ENCODE measurements at regions not wholly inside any gene's neighbourhood (a gene's known extent, or its start where the extent isn't known, plus 50 kb on each side); places are given as distances from the start of the nearest gene placed in this dataset.

DNA sequence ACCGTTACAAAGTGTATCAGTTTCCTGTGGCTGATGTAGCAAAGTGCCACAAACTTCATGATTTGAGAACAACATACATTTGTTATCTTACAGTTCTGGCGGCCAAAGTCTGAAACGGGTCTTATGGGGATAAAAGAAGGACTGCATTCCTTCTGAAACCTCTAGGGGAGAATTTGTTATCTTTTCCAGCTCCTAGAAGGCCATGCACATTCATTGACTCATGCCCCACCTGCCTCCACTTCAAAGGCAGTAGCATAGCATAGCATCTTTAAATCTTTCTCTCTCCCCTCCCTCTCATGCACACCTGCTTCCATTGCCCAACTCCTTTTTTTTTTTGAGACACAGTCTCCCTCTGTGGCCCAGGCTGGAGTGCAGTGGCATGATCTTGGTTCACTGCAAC is 190.7 kb upstream of the DYNLRB2 start:
- Histone ChIP-seq H3K9me3 (peaks cover 0 to 4% of the 10 kb centered on the region in 2 donors), H3K27ac (no peak overlapping the region), H3K4me1 (no peaks in the 10 kb centered on the region), H3K27me3 (no peaks in the 10 kb centered on the region), H3K36me3 (no peaks in the 10 kb centered on the region), H3K4me3 (no peak overlapping the region)
- TF ChIP-seq, protein P1, sequence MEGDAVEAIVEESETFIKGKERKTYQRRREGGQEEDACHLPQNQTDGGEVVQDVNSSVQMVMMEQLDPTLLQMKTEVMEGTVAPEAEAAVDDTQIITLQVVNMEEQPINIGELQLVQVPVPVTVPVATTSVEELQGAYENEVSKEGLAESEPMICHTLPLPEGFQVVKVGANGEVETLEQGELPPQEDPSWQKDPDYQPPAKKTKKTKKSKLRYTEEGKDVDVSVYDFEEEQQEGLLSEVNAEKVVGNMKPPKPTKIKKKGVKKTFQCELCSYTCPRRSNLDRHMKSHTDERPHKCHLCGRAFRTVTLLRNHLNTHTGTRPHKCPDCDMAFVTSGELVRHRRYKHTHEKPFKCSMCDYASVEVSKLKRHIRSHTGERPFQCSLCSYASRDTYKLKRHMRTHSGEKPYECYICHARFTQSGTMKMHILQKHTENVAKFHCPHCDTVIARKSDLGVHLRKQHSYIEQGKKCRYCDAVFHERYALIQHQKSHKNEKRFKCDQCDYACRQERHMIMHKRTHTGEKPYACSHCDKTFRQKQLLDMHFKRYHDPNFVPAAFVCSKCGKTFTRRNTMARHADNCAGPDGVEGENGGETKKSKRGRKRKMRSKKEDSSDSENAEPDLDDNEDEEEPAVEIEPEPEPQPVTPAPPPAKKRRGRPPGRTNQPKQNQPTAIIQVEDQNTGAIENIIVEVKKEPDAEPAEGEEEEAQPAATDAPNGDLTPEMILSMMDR (IDR thresholded peaks at IDR 0.05) = no peak
- ATAC-seq (no peak), DNase-seq (no peak)
- intact Hi-C loops (cut with DNase I) = no loop called here

- peak; percentile 59 for ATAC-seq
- Histone ChIP-seq H3K9me3 (peaks cover 0 to 4% of the 10 kb centered on the region in 2 donors), H3K36me3 (no peaks in the 10 kb centered on the region), H3K27ac (no peak overlapping the region), H3K27me3 (no peaks in the 10 kb centered on the region), H3K4me3 (no peak overlapping the region), H3K4me1 (no peaks in the 10 kb centered on the region)
- intact Hi-C loops (cut with DNase I) = no loop called here
- TF ChIP-seq, protein P1 (IDR thresholded peaks at IDR 0.05) = no peak
- DNase-seq = peak in 3 of 4 donors; percentile 12 to 33 (median 22)
Measured at GRCh38 chr16:80347900-80348299, 192.9 kb upstream of the DYNLRB2 start.

DNA sequence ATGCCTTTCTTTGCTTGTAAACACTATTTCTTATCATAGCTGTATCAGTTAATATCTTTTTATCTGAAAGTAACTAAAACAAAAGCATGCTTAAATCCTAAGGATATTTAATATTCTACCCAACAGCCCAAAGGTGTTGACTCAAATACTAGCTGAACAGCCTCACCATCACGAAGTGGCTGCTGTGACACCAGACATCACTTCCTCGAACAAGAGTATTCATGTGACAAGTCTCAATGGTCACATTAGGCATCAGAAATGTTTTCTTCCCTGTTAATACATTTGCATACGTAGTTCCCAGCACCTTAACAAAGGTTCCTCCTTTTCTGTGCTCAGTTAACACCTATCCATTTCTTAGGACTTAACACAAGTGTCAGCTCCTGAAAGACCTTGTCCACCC is 193.8 kb upstream of the DYNLRB2 start:
- Histone ChIP-seq H3K27ac (no peak overlapping the region), H3K9me3 (peaks cover 0 to 4% of the 10 kb centered on the region in 2 donors), H3K4me3 (no peak overlapping the region), H3K4me1 (no peaks in the 10 kb centered on the region), H3K36me3 (no peaks in the 10 kb centered on the region), H3K27me3 (no peaks in the 10 kb centered on the region)
- DNase-seq (no peak), ATAC-seq (no peak)
- TF ChIP-seq, protein P1 (IDR thresholded peaks at IDR 0.05) = no peak
- intact Hi-C loops (cut with DNase I) = no loop called here

- H3K4me3 ChIP-seq = no peak overlapping the region
- peaks cover 0 to 4% of the 10 kb centered on the region in 2 donors for H3K9me3 ChIP-seq
- H3K4me1 ChIP-seq = no peaks in the 10 kb centered on the region
- no peak overlapping the region for H3K27ac ChIP-seq
- intact Hi-C loops (cut with DNase I) = no loop called here
- DNase-seq = peak in 1 of 4 donors; percentile 10
- no peaks in the 10 kb centered on the region for H3K36me3 ChIP-seq
- TF ChIP-seq, protein P1 (IDR thresholded peaks at IDR 0.05) = no peak
- no peaks in the 10 kb centered on the region for H3K27me3 ChIP-seq
- no peak for ATAC-seq
Measured at GRCh38 chr16:80346111-80346632, 194.6 kb upstream of the DYNLRB2 start.

DNA sequence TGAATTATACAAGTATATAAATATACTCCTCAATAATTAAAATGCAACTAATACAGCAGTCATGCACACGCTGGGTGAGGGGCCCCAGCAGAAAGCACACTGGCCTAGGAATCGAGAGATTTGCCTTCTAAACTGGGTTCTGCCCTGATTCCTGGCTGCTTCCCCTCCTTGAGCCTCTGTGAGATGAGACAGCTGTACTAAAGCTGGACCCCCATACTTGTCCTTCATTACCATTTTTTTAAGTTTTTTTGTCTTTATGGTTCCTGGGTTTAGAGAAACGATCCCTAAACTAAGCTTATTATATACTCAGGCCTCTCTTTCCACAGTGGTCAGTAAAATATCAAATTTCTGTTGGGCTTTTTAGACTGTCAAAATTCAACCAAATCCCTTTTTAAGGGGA is 195.1 kb upstream of the DYNLRB2 start:
- Histone ChIP-seq H3K4me1 (no peaks in the 10 kb centered on the region), H3K36me3 (no peaks in the 10 kb centered on the region), H3K4me3 (no peak overlapping the region), H3K27ac (no peak overlapping the region), H3K27me3 (no peaks in the 10 kb centered on the region), H3K9me3 (peaks cover 0 to 4% of the 10 kb centered on the region in 2 donors)
- ATAC-seq (no peak), DNase-seq (peak in 1 of 4 donors; percentile 5)
- TF ChIP-seq, protein P1 (IDR thresholded peaks at IDR 0.05) = no peak
- intact Hi-C loops (cut with DNase I) = no loop called here

Data from left lung (tissue), 4 donors.